Suprapubic skin (tissue), 4 donors: ENCODE measurements at regions not wholly inside any gene's neighbourhood (a gene's known extent, or its start where the extent isn't known, plus 50 kb on each side); places are given as distances from the start of the nearest gene placed in this dataset.
"Not testable (repeated sequence)": the region's sequence is repeated elsewhere in the genome, so short reads cannot be mapped to it uniquely, and the experiment has no call there.

Experiments used
- DNase-seq, 2 donors: peaks; one replicate each; pipeline ENCODE4 v3.0.0-alpha.2; 2019; ENCODE audit warnings: low spot score in 2 of 2
- H3K27ac ChIP-seq: fragments of 200-600 bp; sonication (generic); one replicate; pipeline ENCODE4 v1.5.1; 2019
- H3K27me3 ChIP-seq: fragments of 200-600 bp; sonication (generic); one replicate; pipeline ENCODE4 v1.5.1; 2019
- H3K36me3 ChIP-seq: fragments of 200-600 bp; sonication (generic); one replicate; pipeline ENCODE4 v1.5.1; 2019
- H3K4me1 ChIP-seq: fragments of 200-600 bp; sonication (generic); one replicate; pipeline ENCODE4 v1.5.1; 2019
- H3K4me3 ChIP-seq: fragments of 200-600 bp; sonication (generic); one replicate; pipeline ENCODE4 v1.5.1; 2019; ENCODE audit warnings: mild to moderate bottlenecking
- H3K9me3 ChIP-seq: fragments of 200-600 bp; sonication (generic); one replicate; pipeline ENCODE4 v1.5.1; 2019
- EP300 ChIP-seq: sonication (generic); formaldehyde crosslinking; IDR thresholded peaks from one replicate; pipeline ENCODE4 v1.6.1; 2017; ENCODE audit warnings: antibody characterized with exemption
- POLR2A ChIP-seq, 2 donors: fragments of 450-650 bp; IDR thresholded peaks; one replicate each; pipeline ENCODE4 v1.6.1; 2017; ENCODE audit warnings: antibody characterized with exemption in 2 of 2, mild to moderate bottlenecking in 2 of 2, moderate library complexity in 2 of 2
- POLR2AphosphoS5 ChIP-seq, 3 donors: sonication (generic); formaldehyde crosslinking; IDR thresholded peaks; one replicate each; pipeline ENCODE4 v1.6.1; 2017; ENCODE audit warnings: antibody characterized with exemption in 3 of 3
- WGBS: methylation state at CpG from one replicate; pipeline ENCODE4 v1.1.5; 2018; 5-methylcytosine and 5-hydroxymethylcytosine counted together
- TF ChIP-seq, protein P1 (sequence below), 2 donors: fragments of 200-600 bp in 1 of 2; fragments of 450-650 bp in 1 of 2; sonication (generic) in 1 of 2; IDR thresholded peaks; one replicate each; pipeline ENCODE4 v1.5.1; 2016 to 2019; ENCODE audit warnings: antibody characterized with exemption in 2 of 2, mild to moderate bottlenecking in 1 of 2, moderate library complexity in 1 of 2

GRCh38 chr4:107348188-107349050 lies 312.3 kb upstream of the DKK2 start:
- WGBS, result 80% methylated on average over 6 of the region's 6 CpGs
- no peaks in the 10 kb centered on the region for H3K27me3 ChIP-seq
- no peaks in the 10 kb centered on the region for H3K36me3 ChIP-seq
- H3K4me1 ChIP-seq, result no peaks in the 10 kb centered on the region
- no peak overlapping the region for H3K4me3 ChIP-seq
- no peak overlapping the region for H3K27ac ChIP-seq
- H3K9me3 ChIP-seq, result no peaks in the 10 kb centered on the region
- TF ChIP-seq POLR2A (IDR thresholded peaks at IDR 0.05) (no peak), EP300 (no peak), POLR2AphosphoS5 (IDR thresholded peaks at IDR 0.05) (no peak)
- TF ChIP-seq, protein P1, sequence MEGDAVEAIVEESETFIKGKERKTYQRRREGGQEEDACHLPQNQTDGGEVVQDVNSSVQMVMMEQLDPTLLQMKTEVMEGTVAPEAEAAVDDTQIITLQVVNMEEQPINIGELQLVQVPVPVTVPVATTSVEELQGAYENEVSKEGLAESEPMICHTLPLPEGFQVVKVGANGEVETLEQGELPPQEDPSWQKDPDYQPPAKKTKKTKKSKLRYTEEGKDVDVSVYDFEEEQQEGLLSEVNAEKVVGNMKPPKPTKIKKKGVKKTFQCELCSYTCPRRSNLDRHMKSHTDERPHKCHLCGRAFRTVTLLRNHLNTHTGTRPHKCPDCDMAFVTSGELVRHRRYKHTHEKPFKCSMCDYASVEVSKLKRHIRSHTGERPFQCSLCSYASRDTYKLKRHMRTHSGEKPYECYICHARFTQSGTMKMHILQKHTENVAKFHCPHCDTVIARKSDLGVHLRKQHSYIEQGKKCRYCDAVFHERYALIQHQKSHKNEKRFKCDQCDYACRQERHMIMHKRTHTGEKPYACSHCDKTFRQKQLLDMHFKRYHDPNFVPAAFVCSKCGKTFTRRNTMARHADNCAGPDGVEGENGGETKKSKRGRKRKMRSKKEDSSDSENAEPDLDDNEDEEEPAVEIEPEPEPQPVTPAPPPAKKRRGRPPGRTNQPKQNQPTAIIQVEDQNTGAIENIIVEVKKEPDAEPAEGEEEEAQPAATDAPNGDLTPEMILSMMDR (IDR thresholded peaks at IDR 0.05), result no peak
- no peak for DNase-seq

DNA sequence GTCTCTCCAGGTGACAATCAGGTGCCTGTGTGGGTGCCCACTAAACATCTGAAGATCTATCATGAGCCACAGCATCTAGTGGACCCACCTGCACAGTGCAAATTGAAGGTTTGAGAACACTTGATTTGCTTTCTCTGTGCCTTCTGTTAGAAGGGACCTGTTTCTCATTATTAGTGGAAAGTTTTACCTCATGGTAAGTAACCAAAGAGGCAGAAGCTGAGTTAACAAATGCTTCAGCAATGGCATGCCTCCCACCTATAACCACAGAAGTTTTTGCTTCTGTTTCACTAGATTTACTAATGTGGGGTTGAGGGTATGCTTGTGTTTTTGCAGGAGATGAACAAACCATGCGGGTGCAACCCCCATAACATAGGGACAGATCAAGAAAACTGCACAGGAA lies 297.4 kb upstream of the DKK2 start:
- Histone ChIP-seq H3K9me3 (peaks cover 5% of the 10 kb centered on the region), H3K27me3 (no peaks in the 10 kb centered on the region), H3K4me3 (no peak overlapping the region), H3K27ac (no peak overlapping the region), H3K4me1 (no peaks in the 10 kb centered on the region), H3K36me3 (no peaks in the 10 kb centered on the region)
- WGBS, result 88% methylated on average over 1 of the region's 1 CpG
- no peak for DNase-seq
- TF ChIP-seq POLR2AphosphoS5 (IDR thresholded peaks at IDR 0.05), result no peak
- no peak for TF ChIP-seq POLR2A (IDR thresholded peaks at IDR 0.05)

DNA sequence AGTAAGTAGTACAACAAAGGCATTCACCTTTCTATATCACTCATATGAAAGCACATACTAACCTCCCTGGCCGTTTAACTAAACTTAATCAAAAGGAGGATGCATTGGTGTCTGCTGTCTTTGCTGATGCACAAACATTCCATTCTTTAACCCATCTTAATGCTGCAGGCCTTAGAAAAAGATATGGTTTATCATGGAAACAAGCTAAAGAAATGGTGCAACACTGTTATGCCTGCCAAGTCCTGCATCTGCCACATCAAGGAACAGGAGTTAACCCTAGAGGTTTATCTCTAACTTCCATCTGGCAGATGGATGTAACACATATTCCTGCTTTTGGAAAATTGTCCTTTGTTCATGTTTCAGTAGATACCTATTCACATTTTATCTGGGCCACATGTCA lies 296.5 kb upstream of the DKK2 start:
- H3K27me3 ChIP-seq, H3K27ac ChIP-seq, H3K4me3 ChIP-seq, H3K36me3 ChIP-seq, H3K4me1 ChIP-seq, DNase-seq, H3K9me3 ChIP-seq: not testable (repeated sequence)
- WGBS, result 34% methylated on average over 1 of the region's 1 CpG

GRCh38 chr4:107330916-107331315 lies 294.8 kb upstream of the DKK2 start:
- Histone ChIP-seq H3K4me1 (no peaks in the 10 kb centered on the region), H3K27me3 (no peaks in the 10 kb centered on the region), H3K36me3 (no peaks in the 10 kb centered on the region), H3K9me3 (peaks cover 5% of the 10 kb centered on the region), H3K4me3 (no peak overlapping the region), H3K27ac (no peak overlapping the region)
- no peak for DNase-seq
- TF ChIP-seq EP300 (no peak), POLR2A (IDR thresholded peaks at IDR 0.05) (no peak), POLR2AphosphoS5 (IDR thresholded peaks at IDR 0.05) (no peak)
- TF ChIP-seq, protein P1 (IDR thresholded peaks at IDR 0.05), result no peak

- Histone ChIP-seq H3K4me1 (no peaks in the 10 kb centered on the region), H3K27ac (no peak overlapping the region), H3K27me3 (no peaks in the 10 kb centered on the region), H3K36me3 (no peaks in the 10 kb centered on the region), H3K9me3 (no peaks in the 10 kb centered on the region), H3K4me3 (no peak overlapping the region)
- 73% methylated on average over 1 of the region's 1 CpG for WGBS
- DNase-seq, result no peak
- no peak for TF ChIP-seq EP300
- no peak for TF ChIP-seq POLR2AphosphoS5 (IDR thresholded peaks at IDR 0.05)
- no peak for TF ChIP-seq POLR2A (IDR thresholded peaks at IDR 0.05)
- TF ChIP-seq, protein P1 (IDR thresholded peaks at IDR 0.05), result no peak
Observed at GRCh38 chr4:107319386-107319785, 283.3 kb upstream of the DKK2 start.

DNA sequence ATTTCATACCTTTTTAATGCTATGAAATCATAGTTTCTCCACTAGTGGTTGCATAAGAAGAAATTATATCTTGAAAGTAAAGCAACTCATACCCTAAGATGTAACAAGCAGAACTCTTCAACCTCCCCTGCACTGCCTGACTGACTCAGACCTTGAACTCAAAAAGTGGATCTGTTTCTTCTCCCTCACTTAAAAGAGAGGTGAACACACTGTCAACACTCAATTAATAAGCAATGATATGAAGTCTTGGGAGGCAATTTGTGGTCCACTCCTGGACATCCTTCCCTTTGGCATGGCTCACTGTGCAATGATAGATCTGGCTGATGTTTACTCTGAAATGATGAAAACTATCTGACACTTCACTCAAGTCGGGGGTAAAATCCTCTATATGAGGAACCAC lies 282.0 kb upstream of the DKK2 start:
- Histone ChIP-seq H3K9me3 (no peaks in the 10 kb centered on the region), H3K4me1 (no peaks in the 10 kb centered on the region), H3K4me3 (no peak overlapping the region), H3K27ac (no peak overlapping the region), H3K36me3 (no peaks in the 10 kb centered on the region), H3K27me3 (no peaks in the 10 kb centered on the region)
- no peak for DNase-seq
- WGBS, result 0% methylated on average over 1 of the region's 1 CpG
- TF ChIP-seq EP300 (no peak), POLR2AphosphoS5 (IDR thresholded peaks at IDR 0.05) (no peak), POLR2A (IDR thresholded peaks at IDR 0.05) (no peak)
- TF ChIP-seq, protein P1 (IDR thresholded peaks at IDR 0.05), result no peak
